Activated T-cell treated with anti-CD3 and anti-CD28 coated beads for 1 hour (primary cell): ENCODE measurements at regions not wholly inside any gene's neighbourhood (a gene's known extent, or its start where the extent isn't known, plus 50 kb on each side); places are given as distances from the start of the nearest gene placed in this dataset.
"Not testable (repeated sequence)": the region's sequence is repeated elsewhere in the genome, so short reads cannot be mapped to it uniquely, and the experiment has no call there.

Experiments
- DNase-seq: peaks from one replicate; pipeline ENCODE4 v3.0.0-alpha.2; 2020; ENCODE audit warnings: low read depth

GRCh38 chr2:144931480-144931879 lies 411.6 kb upstream of the ZEB2 start:
- no peak for DNase-seq

GRCh38 chr2:144927429-144927828 lies 407.5 kb upstream of the ZEB2 start:
- DNase-seq: no peak

GRCh38 chr2:144925886-144926285 lies 406.0 kb upstream of the ZEB2 start:
- DNase-seq: no peak

GRCh38 chr2:144924827-144925226 lies 404.9 kb upstream of the ZEB2 start:
- no peak for DNase-seq

GRCh38 chr2:144922519-144922918 lies 402.6 kb upstream of the ZEB2 start:
- no peak for DNase-seq

- no peak for DNase-seq
Measured at GRCh38 chr2:144920755-144921530, 401.0 kb upstream of the ZEB2 start.

GRCh38 chr2:144914622-144915318 lies 394.9 kb upstream of the ZEB2 start:
- no peak for DNase-seq

DNA sequence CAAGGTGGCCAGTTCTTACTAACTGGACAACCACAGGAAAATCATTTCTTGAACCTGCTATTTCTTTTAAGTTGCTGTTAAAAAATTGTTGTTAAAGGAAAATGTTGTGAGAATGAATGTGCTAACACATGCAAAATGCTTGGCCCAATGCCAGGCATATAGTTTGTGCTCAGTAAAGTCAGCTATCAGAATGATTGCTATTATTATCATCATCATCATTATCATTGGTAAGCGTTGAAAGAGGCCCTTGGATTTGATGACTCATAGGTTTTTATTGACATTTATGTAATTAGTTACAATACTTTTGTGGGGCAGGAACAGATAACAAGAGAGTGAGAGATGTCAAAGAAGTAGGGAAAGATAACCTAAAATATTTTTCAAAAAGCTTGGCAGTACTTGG lies 394.2 kb upstream of the ZEB2 start:
- no peak for DNase-seq

- no peak for DNase-seq
Measured at GRCh38 chr2:144912206-144912605, 392.3 kb upstream of the ZEB2 start.

DNA sequence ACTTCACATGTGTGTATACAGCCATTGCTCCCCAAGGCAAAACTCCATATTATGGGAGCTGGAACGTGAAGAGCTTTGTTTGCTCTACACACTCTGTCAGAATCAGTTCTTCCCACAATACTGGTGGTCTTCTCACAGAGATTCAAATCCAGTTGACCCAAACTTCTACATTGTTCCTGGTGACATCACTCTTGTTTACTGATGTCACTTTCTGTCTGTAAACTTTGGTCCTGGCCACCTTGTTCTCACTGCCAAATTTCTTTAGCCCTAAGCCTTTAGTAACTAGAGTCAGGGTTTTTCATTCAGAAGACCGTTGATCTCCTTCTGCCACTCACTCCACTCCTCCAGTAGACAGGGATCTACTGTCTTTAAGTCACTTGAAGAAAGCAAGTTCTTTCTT lies 386.0 kb upstream of the ZEB2 start:
- no peak for DNase-seq

- DNase-seq: no peak
Measured at GRCh38 chr2:144904612-144905011, 384.7 kb upstream of the ZEB2 start.

GRCh38 chr2:144903045-144903444 lies 383.1 kb upstream of the ZEB2 start:
- not testable (repeated sequence) for DNase-seq

DNA sequence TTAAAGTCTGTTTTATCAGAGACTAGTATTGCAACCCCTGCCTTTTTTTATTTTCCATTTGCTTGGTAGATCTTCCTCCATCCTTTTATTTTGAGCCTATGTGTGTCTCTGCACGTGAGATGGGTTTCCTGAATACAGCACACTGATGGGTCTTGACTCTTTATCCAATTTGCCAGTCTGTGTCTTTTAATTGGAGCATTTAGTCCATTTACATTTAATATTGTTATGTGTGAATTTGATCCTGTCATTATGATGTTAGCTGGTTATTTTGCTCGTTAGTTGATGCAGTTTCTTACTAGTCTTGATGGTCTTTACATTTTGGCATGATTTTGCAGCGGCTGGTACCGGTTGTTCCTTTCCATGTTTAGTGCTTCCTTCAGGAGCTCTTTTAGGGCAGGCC lies 381.5 kb upstream of the ZEB2 start:
- DNase-seq: not testable (repeated sequence)

- DNase-seq: no peak
Measured at GRCh38 chr2:144896341-144896740, 376.4 kb upstream of the ZEB2 start.

- no peak for DNase-seq
Measured at GRCh38 chr2:144894612-144895599, 375.0 kb upstream of the ZEB2 start.

GRCh38 chr2:144893464-144893863 lies 373.5 kb upstream of the ZEB2 start:
- no peak for DNase-seq

DNA sequence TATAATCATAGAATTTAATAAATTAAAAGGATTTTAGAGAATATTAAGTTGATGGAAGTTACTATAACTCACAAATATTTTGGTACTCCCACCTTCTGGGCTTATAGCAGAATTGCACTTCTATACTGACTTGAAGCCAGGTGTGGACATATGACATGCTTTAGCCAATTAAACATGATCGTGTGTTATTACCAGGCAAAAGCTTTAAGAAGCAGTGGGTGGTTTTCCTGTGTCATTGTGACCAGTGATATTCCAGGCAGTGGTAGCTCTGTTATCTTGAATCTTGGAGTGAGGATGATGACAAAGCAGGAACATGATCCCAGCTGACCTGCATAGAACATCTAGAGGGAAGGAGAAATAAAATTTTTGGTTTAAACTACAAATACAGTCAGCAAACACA lies 370.9 kb upstream of the ZEB2 start:
- DNase-seq: no peak

- DNase-seq: no peak
Measured at GRCh38 chr2:144889348-144889747, 369.4 kb upstream of the ZEB2 start.

DNA sequence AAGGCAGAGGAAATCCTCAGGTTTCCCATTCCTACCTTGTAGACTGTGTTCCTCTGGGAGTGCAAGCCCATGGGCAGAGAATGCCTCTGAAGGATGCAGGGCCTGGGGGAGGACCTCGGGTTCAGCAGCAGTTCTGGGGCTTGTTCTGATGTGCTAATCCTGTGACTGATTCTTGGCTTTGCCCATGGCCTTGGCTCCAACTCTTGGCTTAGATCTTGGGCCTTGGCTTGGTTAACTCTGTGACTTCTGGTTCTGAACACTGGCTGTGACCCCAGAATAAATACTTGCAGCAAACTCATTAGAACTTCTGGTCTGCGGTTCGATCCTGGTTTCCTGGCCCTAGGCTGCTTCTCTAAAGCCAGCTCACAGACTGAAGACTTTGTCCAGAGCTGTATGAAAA lies 366.9 kb upstream of the ZEB2 start:
- no peak for DNase-seq

- no peak for DNase-seq
Measured at GRCh38 chr2:144877893-144878292, 358.0 kb upstream of the ZEB2 start.

DNA sequence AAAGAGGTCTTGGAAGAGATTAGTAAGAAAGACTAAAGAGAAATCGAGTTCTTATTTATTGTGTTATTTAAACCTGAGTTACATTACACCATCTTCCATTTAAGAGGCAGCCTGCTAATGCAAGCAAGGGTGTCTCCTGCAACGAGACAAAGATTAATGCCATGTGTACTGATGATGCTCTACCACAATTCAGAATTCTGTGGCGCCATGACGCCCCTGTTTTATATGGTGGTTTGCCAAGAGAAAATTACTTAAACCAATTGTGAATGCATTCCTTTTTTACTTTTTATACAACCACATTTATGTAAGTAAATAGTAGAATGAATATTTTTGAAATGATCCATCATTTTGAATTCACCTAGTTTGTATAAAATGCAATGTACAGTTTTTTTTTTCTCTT lies 356.1 kb upstream of the ZEB2 start:
- DNase-seq: no peak

- no peak for DNase-seq
Measured at GRCh38 chr2:144875290-144875969, 355.5 kb upstream of the ZEB2 start.
